Dermis microvascular lymphatic vessel endothelial cell (primary cell): ENCODE measurements at regions not wholly inside any gene's neighbourhood (a gene's known extent, or its start where the extent isn't known, plus 50 kb on each side); places are given as distances from the start of the nearest gene placed in this dataset.
"Not testable (repeated sequence)": the region's sequence is repeated elsewhere in the genome, so short reads cannot be mapped to it uniquely, and the experiment has no call there.

Experiments
- DNase-seq, 2 donors: peaks; one replicate each; pipeline versions ENCODE4 v3.0.0 to v3.0.0-alpha.2; 2010; ENCODE audit warnings: low read depth in 2 of 2

DNA sequence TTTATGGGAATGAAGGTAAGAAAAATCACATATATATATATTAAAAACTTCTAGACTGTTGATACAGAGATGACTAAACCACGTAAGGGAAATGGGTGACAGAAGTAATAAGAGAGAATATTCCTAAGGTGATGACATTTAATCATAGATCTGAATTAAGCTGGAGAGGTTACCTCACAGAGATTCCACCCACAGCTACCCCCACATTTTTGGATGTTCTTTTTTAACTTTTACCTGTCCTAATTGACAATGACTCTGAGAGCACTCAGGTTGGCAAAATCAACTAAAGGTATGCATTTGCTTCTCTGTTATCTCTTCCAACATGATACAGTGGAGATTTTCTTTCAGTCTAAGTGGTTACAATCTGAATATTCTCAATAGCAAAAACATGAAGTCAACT lies 1280.6 kb downstream of the CDH11 start:
- no peak for DNase-seq

DNA sequence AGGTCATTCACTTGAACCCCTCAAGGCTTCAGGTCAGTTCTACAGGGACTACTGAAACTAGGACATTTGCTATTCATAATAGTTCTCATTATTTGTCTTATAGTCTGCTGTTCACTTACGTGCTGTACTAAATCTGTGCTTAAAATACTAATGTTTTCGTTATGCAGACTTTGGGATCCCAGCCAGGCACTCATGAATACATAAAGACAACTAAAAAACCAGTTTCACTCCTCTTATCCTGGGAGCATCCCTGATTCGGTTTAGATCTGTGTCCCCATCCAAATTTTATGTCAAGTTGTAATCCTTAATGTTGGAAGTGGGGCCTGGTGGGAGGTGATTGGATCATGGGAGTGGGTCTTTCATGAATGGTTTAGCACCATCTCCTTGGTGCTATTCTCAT lies 1291.8 kb downstream of the CDH11 start:
- no peak for DNase-seq

DNA sequence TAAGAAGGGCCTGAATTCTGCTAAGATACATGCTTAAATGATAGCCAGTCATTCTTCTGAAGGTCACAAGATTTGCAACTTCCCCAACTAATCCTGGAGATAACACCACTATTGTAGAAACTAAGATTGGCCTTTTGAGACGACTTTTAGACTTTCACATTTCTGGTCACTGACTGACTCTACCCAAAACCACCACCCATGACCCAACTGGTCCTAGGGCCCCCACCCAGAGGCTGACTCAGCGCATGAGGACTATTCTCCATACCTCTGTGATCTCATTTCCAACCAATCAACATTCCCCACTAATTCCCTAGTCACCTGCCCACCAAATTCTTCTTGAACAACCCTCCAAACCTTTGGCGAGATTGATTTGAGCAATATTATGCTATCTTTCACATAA lies 1299.0 kb downstream of the CDH11 start:
- DNase-seq = no peak

DNA sequence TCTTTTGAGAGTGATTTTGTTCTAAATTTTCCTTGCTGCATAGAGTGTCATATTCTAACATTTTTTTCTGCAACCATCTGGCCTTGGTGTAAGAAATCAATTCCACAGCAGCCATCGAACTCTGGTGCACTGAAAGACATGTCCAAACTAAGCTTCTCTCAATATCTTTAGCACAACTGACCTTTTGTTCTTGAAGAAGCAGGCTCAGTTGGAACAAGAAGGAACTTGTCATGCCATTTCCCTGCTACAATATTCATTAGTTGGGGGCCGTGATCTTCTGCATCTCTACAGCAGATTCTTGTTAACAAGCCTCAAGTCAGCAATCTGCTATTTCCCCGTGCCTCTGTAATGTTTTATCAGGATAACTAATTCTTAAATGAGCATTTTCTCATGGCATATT lies 1305.6 kb downstream of the CDH11 start:
- DNase-seq = no peak

DNA sequence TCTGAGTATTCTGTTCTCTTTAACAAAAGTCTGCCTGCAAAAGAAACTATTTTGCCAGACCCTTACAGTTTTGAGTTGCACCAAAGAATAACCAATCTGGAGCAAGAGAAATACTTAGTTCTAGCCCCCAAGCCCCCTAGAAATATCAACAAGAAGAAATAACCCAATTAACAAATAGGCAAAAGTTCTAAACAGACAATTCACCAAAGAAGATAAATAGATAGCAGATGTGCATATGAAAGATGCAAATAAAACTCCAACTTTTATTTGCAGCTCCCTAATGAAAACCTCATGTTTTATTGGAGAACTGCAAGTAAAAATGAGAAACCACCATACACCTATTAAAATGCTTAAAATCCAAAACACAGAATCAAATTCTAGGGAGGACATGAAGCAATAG lies 1308.0 kb downstream of the CDH11 start:
- no peak for DNase-seq

DNA sequence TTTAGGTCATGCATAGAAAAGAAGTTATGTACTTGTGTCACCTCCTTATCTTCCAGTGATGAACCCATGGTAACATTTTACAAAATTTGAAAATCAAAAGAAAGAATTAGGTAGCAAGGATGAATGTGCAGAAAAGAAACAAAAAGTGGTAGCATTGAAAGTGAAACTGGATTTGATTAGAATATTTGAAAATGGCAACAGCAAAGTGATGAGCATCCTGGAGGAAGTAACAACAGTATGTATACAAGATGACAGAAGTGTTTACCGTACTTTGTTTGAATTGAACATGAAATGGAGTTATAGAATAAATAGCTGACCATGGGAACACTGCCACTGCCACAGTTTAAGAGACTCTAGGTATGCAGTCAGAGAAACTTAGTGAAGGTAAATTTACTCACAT lies 1313.1 kb downstream of the CDH11 start:
- DNase-seq = no peak

DNA sequence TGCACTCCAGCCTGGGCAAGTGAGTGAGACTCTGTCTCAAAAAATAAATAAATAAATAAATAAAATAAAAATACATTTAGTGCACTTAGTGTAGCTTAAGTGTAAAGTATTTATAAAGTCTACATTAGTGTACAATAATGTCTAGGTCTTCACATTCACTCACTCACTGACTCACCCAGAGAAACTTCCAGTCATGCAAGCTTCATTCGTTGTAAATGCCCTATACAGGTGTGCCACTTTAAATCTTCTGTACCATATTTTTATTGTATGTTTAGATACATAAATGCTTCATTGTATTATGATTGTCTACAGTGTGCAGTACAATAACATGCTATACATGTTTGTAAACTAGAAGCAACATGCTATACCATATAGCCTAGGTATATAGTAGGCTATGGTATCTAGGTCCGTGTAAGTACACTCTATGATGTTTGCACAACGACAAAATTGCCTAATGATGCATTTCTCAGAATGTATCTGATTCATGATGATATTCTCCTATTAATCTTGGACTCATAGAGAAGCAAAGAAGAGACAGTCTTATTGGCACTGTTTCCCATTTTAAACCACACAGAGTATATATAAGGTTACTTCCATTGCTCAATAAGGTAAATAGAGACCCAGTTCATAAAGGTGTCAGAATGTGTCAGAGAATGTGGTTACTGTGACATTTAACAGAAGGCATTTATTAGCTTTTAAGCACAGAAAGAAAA lies 1314.9 kb downstream of the CDH11 start:
- no peak for DNase-seq

DNA sequence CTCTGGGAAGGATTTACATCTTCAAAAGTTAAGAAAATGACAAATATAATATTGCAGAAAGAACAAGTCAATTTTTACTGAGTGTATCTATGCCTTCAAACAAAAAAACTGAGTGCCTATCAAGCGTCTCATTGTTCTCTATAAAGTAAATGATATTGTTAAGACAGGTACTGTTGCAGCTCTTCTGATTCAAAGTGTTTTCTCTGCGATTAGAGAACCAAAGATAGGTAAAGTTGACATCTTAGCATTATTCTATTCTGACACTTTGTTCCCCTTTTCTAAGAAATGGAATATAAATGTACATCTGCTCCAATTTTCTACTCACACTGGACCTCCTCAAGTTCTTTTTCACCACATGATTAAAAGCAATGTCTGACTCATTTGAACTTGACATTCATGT lies 1317.7 kb downstream of the CDH11 start:
- DNase-seq = no peak

DNA sequence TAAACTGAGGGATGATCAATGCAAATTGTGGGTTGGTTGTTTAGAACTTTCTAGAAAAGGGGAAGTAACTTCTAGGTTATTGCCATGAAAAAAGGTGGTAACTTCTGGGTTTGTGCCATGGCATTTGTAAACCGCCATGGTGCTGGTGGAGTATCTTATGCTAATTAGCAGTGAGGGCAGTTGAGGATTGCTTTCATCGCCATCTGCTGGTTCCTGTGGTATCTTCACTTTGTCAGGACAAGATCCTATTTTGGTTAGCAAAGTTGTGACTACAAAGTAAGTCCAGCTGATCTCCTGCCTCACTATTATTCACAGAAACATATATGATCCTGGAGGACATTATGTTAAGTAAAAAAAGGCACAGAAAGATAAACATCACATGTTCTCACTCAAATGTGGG lies 1332.3 kb downstream of the CDH11 start:
- DNase-seq = no peak

DNA sequence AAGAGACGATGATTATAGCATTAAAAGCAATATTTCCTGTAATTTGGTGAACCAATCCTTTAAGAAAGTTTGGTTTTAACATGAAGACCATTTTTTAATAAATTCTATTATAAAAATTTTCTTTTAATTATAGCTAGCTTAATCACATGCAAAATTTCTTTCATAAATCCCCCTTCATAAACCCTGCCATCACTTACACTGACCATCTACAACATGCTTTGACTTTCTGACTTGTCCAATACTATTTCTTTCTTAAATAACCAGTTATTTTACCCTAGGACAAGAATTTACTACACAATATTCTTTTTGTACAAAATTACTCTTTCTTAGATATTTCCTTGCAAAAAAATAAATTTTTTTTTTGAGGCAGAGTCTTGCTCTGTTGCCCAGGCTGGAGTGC lies 1334.8 kb downstream of the CDH11 start:
- no peak for DNase-seq

DNA sequence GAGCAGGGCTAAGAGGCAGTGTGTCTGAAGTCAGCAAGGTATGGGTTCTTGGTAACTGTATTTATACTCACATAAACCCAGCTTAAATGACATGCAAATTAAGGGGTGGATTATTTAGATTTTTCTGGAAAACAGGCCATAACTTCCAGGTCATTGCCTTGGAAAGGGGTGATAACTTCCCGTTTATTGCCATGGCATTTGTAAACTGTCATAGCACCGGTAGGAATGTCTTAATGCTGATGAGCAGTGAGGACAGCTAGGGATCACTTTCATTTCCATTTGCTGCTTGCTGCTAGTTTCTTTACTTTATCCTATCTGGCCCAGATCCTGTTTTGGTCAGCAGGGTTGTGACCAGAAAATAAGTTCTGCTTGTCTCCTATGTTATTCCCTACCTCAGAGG lies 1336.7 kb downstream of the CDH11 start:
- no peak for DNase-seq

DNA sequence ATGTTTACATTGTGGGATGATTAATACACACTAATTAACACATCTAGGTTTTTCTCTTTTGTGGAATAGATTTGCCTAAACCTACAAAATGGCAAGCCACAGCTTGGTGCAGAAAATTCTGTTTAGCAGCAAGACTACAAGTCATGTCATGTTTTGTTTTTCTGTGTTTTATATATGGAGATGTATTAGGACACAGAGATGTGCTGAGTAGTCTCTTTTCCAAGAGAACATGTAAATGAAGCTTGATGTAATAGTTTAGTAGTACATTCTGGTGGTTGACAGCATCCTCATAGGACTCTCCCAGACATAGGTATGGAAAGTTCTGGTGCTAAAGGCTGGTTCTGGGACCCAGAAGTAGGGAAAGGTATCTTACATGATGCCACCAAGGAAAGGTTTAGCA lies 1345.4 kb downstream of the CDH11 start:
- DNase-seq = no peak

DNA sequence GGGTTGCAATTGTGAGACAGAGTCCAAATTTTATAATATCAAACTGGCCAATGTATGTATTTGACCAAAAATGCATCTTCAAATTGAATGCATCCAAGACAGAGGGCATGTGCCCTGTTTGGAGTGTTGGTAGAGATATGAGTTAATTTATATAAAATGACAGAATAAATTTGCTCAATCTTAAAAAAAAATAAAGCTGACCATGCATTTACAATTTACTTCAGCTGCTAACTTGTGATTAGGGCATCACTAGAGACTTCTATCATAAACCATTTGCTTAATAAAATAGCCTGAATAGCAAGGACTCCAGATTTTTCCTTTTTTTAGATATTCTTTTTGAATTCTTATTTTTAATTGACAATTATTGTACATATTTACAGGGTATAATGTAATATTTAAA lies 1345.8 kb downstream of the CDH11 start:
- no peak for DNase-seq

DNA sequence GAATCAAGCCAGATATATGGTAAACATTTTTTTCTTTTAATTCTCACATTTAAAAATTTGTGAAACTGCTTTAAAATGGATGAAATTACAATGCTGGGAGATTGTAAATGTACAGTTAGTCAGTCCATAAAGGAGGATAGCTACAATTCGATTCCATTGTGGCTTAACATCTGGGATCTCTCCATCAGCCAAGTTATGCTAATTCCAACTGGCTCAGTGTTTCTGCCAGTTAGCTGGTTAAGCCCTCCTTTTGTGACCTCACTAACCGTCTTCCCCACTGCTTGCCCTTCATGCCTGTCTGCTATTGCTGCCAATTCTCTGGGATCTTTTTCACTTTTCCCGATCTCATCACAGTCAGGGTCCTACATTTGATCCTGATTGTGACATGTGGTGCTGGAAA lies 1347.6 kb downstream of the CDH11 start:
- DNase-seq = no peak

DNA sequence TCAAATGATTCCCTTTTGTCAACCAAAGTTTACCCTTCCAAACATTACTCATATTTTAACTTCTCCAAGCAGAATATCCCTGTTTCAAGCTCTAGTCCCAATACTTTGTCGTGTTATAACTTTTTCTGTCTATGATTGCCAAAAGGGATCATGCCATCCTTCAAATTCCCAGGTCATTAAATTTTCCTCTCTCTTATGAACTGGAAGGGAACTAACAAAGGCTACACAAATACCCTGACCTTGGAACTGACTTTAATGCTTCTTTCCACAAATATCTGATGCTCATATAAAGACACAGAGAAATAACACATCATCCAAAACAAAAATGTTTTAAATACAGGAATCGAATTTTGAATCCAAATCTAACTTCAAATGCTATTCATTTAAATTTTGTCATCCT lies 1352.7 kb downstream of the CDH11 start:
- no peak for DNase-seq

DNA sequence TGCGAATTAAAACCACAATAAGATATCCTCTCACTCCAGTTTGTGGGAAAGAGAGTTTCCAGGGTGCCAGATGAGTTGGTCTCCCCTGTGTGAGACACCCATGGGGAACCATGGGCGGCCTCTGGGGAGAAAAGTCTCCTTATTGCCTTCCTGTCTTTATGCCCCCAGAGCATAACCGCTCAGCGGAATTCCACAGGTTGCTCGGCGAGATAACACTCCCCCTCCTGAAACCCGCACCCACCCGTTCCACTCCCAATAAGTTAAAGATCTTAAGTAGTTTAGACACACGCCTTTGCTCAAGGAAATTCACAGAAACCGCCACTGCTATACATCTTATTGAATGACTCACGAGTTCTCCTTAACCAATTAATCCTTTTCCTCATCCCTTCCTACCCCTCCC lies 1361.6 kb downstream of the CDH11 start:
- not testable (repeated sequence) for DNase-seq

DNA sequence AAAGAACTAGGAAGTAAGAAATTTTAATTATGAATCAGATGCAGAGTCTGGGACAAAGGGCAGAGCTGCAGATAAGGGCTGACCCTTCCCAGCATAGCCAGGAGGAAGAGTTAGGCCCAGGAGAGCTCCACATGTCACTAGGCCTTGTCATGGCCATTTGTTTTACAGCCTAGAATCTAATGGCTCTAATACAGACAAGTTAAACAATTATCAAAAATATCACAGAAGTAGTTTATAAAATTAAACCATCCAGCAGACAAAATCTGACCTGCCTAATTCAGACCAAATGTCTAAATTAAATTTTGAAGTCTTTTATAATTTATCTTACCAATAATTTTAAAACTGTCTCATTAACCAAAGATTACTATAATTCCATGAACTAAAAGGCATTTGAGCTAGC lies 1369.5 kb downstream of the CDH11 start:
- DNase-seq = no peak

DNA sequence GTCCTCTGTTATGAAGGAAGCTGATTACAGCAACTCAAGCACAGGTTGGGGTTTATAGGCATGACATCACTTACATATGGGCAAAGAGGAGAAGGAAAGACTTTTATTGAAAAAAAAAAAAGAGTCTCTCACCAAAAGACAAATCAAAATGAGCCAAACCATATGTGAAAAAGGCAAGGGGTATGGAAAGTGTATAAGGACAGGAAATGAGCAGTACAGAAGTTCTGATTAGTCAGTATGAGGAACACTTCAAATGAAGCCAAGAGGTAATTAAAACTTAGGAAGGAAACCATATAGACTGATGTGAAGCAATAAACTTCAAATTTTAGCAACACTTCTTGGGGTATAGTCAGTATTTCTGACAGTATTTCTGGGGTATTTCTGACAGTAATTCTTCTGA lies 1372.6 kb downstream of the CDH11 start:
- DNase-seq = no peak

DNA sequence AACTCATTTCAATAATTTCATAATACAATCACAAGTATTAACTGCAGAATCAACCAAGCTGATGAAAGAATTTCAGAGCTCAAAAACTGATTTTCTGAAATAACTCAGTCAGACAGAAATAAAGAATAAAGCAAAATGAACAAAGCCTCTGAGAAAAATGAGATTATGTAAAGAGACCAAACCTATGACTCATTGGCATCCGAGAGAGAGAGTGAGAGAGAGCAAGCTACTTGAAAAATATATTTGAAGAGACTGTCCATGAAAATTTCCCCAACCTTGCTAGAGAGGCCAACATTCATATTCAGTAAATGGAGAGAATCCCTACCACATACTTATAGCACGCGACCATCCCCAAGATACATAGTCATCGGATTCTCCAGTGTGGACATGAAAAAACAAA lies 1376.4 kb downstream of the CDH11 start:
- DNase-seq = no peak

DNA sequence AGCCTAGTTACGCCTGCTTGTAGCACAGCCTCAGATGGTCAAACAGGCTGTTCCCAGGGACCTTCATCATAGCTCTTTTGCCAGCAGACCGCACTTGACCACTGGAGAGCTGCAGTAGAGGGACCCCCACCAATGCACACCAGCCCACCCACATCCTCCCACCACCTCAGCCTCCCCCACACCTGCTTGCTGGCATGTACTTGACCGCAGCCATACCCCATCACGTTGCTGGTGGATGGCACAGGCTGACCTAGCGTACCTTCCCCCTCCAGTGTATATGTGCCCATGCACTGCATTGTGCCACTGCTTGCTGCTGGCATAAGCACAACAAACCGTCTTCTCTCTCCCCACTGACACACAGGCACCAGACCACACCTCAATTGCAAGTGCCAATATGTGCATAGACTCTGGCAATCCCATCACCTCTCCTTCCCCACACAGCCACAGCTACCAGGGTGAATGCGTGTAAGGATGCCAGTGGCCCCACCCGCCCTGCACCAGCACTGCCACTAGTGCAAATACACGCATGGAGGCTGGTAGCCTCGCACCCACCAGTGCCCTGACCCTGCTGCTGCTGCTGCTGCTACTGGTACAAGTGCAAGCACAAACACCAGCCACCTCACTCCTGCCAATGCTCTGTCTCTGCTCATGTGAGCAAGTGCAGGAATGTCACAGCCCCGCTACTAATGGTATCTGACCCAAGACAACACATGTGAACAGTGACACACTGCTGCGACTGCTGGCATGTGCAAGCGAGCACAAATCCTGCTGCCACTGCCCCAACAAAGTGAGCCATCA lies 1377.6 kb downstream of the CDH11 start:
- DNase-seq = no peak

DNA sequence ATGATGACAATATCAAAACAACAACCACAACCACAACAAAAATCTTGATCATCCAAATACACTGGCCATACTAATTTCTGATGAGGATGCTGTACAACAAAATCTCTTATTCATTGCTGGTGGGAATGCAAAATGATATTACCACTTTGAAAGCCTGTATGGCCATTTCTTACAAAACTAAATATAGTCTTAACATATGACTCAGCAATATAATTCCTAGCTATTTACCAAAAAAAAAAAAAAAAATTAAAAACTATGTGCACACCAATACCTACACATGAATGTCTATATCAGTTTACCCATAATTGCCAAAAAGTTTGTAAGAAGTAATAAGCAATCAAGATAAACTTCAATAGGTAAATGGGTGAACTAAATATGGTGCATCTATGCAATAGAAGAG lies 1379.7 kb downstream of the CDH11 start:
- no peak for DNase-seq

DNA sequence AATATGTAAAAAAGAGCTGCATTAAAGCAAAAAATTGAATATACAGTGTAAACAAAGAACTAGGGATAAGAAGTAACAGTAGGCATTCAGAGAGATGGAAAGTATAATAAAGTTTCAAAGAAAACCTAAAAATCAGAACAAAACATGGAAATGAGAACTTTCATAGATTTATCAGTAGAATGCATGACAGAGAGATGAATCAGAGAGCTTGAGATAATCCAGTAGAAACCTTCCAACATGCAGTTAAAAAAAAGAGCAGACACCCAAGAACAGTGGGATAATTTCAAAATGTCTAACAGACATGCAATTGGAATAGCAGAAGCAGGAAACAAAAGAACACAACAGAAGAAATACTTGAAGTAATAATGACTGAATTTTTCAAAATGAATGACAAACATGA lies 1384.2 kb downstream of the CDH11 start:
- no peak for DNase-seq

DNA sequence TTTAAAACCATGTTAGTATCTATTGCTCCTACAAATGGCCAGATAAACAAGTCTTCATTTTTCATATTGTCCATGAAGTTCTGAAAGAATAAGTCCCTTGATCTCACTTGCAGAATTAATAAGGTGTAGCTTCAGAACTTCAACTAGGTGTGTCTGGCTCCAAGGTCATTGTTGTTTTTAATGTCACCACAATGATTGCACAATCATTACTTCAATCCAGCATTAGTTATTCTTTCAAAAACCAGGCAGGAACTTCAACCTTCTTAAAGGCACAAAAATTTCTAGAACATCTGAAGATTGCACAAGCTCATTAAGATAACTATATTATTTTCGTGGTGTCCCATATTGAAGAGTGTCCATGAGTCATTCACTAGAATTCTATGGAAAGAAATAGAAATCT lies 1386.4 kb downstream of the CDH11 start:
- DNase-seq = no peak
